ENCODE measurements at regions not wholly inside any gene's neighbourhood (a gene's known extent, or its start where the extent isn't known, plus 50 kb on each side); places are given as distances from the start of the nearest gene placed in this dataset.

DNA sequence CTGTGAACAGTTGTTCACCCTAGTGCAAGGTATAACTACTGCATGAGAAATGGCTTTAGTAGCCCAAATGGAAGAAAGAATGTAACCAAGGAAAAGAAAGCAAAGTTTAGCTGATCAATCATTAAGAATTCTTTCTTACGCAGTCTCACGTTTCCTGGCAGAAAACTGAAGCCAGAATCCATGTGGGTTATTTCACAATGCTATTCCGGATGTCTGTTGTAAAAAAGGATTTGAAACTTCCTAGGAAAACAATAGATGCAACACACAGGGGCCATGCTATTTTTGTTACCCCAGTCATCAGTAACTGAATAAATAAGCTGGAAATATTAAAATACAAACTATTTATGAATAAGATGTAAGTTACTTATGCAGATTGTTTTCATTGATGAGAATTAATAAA lies 802.5 kb downstream of the CDH8 start:
- TF ChIP-seq EZH2 (IDR thresholded peaks at IDR 0.05; ENCODE audit: insufficient read depth, poor library complexity, severe bottlenecking) (no peak), EZH2phosphoT487 (IDR thresholded peaks at IDR 0.05; ENCODE audit: insufficient read depth, low read depth) (no peak)
